H1 (cell line): ENCODE measurements at regions not wholly inside any gene's neighbourhood (a gene's known extent, or its start where the extent isn't known, plus 50 kb on each side); places are given as distances from the start of the nearest gene placed in this dataset.

ENCODE experiments used
- POLR2A ChIP-seq, 2 experiments: IDR thresholded peaks; 1 replicate in 1 of 2; 2 replicates in 1 of 2; pipeline ENCODE4 v1.6.1; 2011; ENCODE audit warnings: low read depth in 2 of 2, low read length in 2 of 2, mild to moderate bottlenecking in 2 of 2; ENCODE audit errors: control extremely low read depth in 1 of 2
- POU5F1 ChIP-seq: IDR thresholded peaks from 2 replicates; pipeline ENCODE4 v1.6.1; 2011; ENCODE audit warnings: low read depth, mild to moderate bottlenecking, low read length, moderate library complexity
- RBBP5 ChIP-seq: IDR thresholded peaks from 2 replicates; pipeline ENCODE4 v1.7.1; 2012; ENCODE audit warnings: low read depth, mild to moderate bottlenecking, inconsistent platforms, low read length, moderate library complexity, borderline replicate concordance
- ZNF274 ChIP-seq: IDR thresholded peaks from 2 replicates; pipeline ENCODE4 v1.7.0; 2012; ENCODE audit warnings: low read length, borderline replicate concordance; ENCODE audit errors: extremely low read depth

GRCh38 chr3:159030138-159030670 is 228.3 kb downstream of the MFSD1 start (continued):
- TF ChIP-seq POLR2A (IDR thresholded peaks at IDR 0.05; ENCODE audit: control extremely low read depth in 1 of 2, low read depth in 2 of 2, low read length in 2 of 2): no peak
- no peak for TF ChIP-seq POU5F1
- TF ChIP-seq RBBP5: no peak
- no peak for TF ChIP-seq ZNF274
